Panc1 (cell line): ENCODE measurements at regions not wholly inside any gene's neighbourhood (a gene's known extent, or its start where the extent isn't known, plus 50 kb on each side); places are given as distances from the start of the nearest gene placed in this dataset.

Source experiments
- ATAC-seq: fragments of 200-7000 bp; cut with Tn5 transposase; 2 replicates; pipeline ENCODE4 v1.9.1; 2020; ENCODE audit warnings: mild to moderate bottlenecking, moderate library complexity
- BruUV-seq: library from RNA; stranded (reverse); fragments of 400-500 nt; replicated peaks from 2 replicates; lab custom pipeline; 2021; lab: Mats Ljungman, UMichigan
- CTCF ChIA-PET: fragments of 300-600 bp; sonication (Branson Sonifier 250); formaldehyde crosslinking; loops from one replicate; lab custom pipeline; 2022; ENCODE audit warnings: antibody characterized with exemption; lab: Charles Lee
- POLR2A ChIA-PET: fragments of 300-600 bp; sonication (Branson Sonifier 250); formaldehyde crosslinking; loops from one replicate; lab custom pipeline; 2022; ENCODE audit warnings: antibody characterized with exemption; lab: Charles Lee
- DNase-seq: peaks from one replicate; pipeline ENCODE4 v3.0.0-alpha.2; 2010; ENCODE audit warnings: low read depth, low spot score
- H3K27ac ChIP-seq: 2 replicates; pipeline ENCODE4 v1.5.1; 2011; ENCODE audit warnings: mild to moderate bottlenecking, low read length, inconsistent platforms
- H3K27me3 ChIP-seq: fragments of 200-500 bp; sonication (Bioruptor generic); 2 replicates; pipeline ENCODE4 v1.6.0; 2014; ENCODE audit warnings: low read length, inconsistent platforms; ENCODE audit not compliant: control insufficient read depth, insufficient read depth
- H3K36me3 ChIP-seq: fragments of 200-500 bp; sonication (Bioruptor generic); 2 replicates; pipeline ENCODE4 v1.5.1; 2014; ENCODE audit warnings: inconsistent platforms, mild to moderate bottlenecking, low read length, moderate library complexity; ENCODE audit not compliant: control insufficient read depth, insufficient read depth
- H3K4me1 ChIP-seq: 2 replicates; pipeline ENCODE4 v1.5.1; 2011; ENCODE audit warnings: inconsistent platforms, mild to moderate bottlenecking, low read length, moderate library complexity; ENCODE audit not compliant: control insufficient read depth, insufficient read depth
- H3K4me3 ChIP-seq, 2 experiments: 2 replicates each; pipeline ENCODE4 v1.5.1; 2011 to 2012; ENCODE audit warnings: low read depth in 2 of 2, low read length in 2 of 2, mild to moderate bottlenecking in 2 of 2, inconsistent platforms in 1 of 2, moderate library complexity in 1 of 2
- H3K9me3 ChIP-seq: fragments of 200-500 bp; sonication (Bioruptor generic); 2 replicates; pipeline ENCODE4 v1.5.1; 2014; ENCODE audit warnings: low read depth, mild to moderate bottlenecking, inconsistent platforms, low read length, moderate library complexity; ENCODE audit not compliant: control insufficient read depth, insufficient read depth
- POLR2AphosphoS5 ChIP-seq: IDR thresholded peaks from 2 replicates; pipeline ENCODE4 v1.6.1; 2012; ENCODE audit warnings: mild to moderate bottlenecking, low read depth, low read length, moderate library complexity
- SIN3A ChIP-seq: IDR thresholded peaks from 2 replicates; pipeline ENCODE4 v1.6.1; 2012; ENCODE audit warnings: low read depth, mild to moderate bottlenecking, low read length, moderate library complexity, borderline replicate concordance; ENCODE audit not compliant: insufficient read depth
- TCF7L2 ChIP-seq: IDR thresholded peaks from 2 replicates; pipeline ENCODE4 v1.6.1; 2011; ENCODE audit warnings: mild to moderate bottlenecking, low read depth, low read length, inconsistent platforms
- in situ Hi-C: cut with HindIII; loops from 2 replicates; pipeline ENCODE4 v1.10.0; 2016; ENCODE audit warnings: low sequenced_read_pairs, low pct_unique_long_range_greater_than_20kb
- intact Hi-C: fragments of 100-400 bp; cut with micrococcal nuclease; formaldehyde crosslinking; loops from one replicate; pipeline ENCODE4 v1.10.0; 2022; ENCODE audit not compliant: unreplicated experiment
- TF ChIP-seq, protein P1 (sequence below): fragments of 450-650 bp; IDR thresholded peaks from 2 replicates; pipeline ENCODE4 v1.5.1; 2017; ENCODE audit warnings: mild to moderate bottlenecking
- TF ChIP-seq, protein P2 (sequence below), 2 experiments: IDR thresholded peaks; 2 replicates each; pipeline ENCODE4 v1.6.1; 2011 to 2012; ENCODE audit warnings: low read depth in 2 of 2, control low read depth in 1 of 2, low read length in 1 of 2, mild to moderate bottlenecking in 1 of 2, moderate library complexity in 1 of 2; ENCODE audit not compliant: insufficient read depth in 1 of 2

DNA sequence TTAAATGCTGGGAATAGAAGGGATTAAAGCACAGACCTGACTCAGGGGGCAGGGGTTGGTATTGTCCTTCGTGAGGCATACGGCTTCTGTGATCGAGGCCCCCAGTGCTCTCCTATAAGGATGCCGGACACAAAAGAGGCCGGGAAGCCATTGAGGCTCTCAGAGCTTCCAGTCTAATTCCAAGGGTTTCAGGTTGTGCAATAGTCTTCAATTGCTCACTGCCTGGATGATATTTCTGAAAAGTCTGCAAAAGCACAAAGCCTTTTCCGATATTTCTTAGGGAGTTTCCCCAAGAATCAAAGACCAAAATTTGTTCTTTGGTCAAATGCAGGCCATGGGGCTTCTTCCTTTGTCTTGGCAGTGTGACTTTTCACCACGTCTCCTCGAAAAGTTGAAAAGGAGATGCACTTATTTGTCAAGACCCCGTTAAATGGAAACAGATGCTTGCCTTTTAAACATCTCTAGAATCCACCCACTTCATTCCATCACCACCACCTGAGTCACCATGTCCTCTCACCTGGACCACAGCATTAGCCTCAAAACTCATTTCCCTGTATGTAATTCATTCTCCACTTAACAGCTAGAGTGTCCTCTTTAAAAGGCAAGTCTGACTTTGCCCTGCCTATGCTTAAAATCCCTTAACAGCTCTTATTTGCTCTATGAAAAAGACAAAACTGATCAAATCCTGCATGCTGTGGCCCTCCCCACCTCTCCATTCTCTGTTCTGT, 134.8 kb upstream of the NAMPT start:
- no peak for TF ChIP-seq SIN3A
- TF ChIP-seq, protein P1, sequence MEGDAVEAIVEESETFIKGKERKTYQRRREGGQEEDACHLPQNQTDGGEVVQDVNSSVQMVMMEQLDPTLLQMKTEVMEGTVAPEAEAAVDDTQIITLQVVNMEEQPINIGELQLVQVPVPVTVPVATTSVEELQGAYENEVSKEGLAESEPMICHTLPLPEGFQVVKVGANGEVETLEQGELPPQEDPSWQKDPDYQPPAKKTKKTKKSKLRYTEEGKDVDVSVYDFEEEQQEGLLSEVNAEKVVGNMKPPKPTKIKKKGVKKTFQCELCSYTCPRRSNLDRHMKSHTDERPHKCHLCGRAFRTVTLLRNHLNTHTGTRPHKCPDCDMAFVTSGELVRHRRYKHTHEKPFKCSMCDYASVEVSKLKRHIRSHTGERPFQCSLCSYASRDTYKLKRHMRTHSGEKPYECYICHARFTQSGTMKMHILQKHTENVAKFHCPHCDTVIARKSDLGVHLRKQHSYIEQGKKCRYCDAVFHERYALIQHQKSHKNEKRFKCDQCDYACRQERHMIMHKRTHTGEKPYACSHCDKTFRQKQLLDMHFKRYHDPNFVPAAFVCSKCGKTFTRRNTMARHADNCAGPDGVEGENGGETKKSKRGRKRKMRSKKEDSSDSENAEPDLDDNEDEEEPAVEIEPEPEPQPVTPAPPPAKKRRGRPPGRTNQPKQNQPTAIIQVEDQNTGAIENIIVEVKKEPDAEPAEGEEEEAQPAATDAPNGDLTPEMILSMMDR = no peak
- TF ChIP-seq, protein P2, sequence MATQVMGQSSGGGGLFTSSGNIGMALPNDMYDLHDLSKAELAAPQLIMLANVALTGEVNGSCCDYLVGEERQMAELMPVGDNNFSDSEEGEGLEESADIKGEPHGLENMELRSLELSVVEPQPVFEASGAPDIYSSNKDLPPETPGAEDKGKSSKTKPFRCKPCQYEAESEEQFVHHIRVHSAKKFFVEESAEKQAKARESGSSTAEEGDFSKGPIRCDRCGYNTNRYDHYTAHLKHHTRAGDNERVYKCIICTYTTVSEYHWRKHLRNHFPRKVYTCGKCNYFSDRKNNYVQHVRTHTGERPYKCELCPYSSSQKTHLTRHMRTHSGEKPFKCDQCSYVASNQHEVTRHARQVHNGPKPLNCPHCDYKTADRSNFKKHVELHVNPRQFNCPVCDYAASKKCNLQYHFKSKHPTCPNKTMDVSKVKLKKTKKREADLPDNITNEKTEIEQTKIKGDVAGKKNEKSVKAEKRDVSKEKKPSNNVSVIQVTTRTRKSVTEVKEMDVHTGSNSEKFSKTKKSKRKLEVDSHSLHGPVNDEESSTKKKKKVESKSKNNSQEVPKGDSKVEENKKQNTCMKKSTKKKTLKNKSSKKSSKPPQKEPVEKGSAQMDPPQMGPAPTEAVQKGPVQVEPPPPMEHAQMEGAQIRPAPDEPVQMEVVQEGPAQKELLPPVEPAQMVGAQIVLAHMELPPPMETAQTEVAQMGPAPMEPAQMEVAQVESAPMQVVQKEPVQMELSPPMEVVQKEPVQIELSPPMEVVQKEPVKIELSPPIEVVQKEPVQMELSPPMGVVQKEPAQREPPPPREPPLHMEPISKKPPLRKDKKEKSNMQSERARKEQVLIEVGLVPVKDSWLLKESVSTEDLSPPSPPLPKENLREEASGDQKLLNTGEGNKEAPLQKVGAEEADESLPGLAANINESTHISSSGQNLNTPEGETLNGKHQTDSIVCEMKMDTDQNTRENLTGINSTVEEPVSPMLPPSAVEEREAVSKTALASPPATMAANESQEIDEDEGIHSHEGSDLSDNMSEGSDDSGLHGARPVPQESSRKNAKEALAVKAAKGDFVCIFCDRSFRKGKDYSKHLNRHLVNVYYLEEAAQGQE (IDR thresholded peaks at IDR 0.05; ENCODE audit: insufficient read depth in 1 of 2, low read depth in 2 of 2, low read length in 1 of 2) = no peak
- no peak for TF ChIP-seq POLR2AphosphoS5
- TF ChIP-seq TCF7L2 = no peak
- H3K27me3 ChIP-seq = no peaks in the 10 kb centered on the region
- ChIA-PET CTCF (no interaction called here), POLR2A (no interaction called here)
- no peak overlapping the region for H3K4me3 ChIP-seq
- no TSS peak for BruUV-seq
- ATAC-seq (no peak), DNase-seq (no peak)
- H3K4me1 ChIP-seq = no peaks in the 10 kb centered on the region
- no peak overlapping the region for H3K27ac ChIP-seq
- intact Hi-C loops (no loop called here), in situ Hi-C loops (no loop called here)
- H3K9me3 ChIP-seq = peaks cover 7% of the 10 kb centered on the region
- no peaks in the 10 kb centered on the region for H3K36me3 ChIP-seq

GRCh38 chr7:106418526-106418925, 133.7 kb upstream of the NAMPT start:
- TF ChIP-seq TCF7L2 (no peak), POLR2AphosphoS5 (no peak), SIN3A (no peak)
- TF ChIP-seq, protein P2 (IDR thresholded peaks at IDR 0.05; ENCODE audit: insufficient read depth in 1 of 2, low read depth in 2 of 2, low read length in 1 of 2) = no peak
- TF ChIP-seq, protein P1 = no peak
- Histone ChIP-seq H3K27ac (no peak overlapping the region), H3K4me3 (no peak overlapping the region), H3K9me3 (peaks cover 7% of the 10 kb centered on the region), H3K4me1 (no peaks in the 10 kb centered on the region), H3K27me3 (no peaks in the 10 kb centered on the region), H3K36me3 (no peaks in the 10 kb centered on the region)
- POLR2A ChIA-PET = no interaction called here
- no TSS peak for BruUV-seq
- no peak for ATAC-seq
- in situ Hi-C loops = no loop called here
- CTCF ChIA-PET = no interaction called here
- DNase-seq = no peak
- intact Hi-C loops = no loop called here
